Caco-2 (cell line): ENCODE measurements at regions not wholly inside any gene's neighbourhood (a gene's known extent, or its start where the extent isn't known, plus 50 kb on each side); places are given as distances from the start of the nearest gene placed in this dataset.

Source experiments
- BruUV-seq: library from RNA; stranded (reverse); fragments of 400-500 nt; replicated peaks from 2 replicates; lab custom pipeline; 2021; lab: Mats Ljungman, UMichigan
- CTCF ChIA-PET: fragments of 300-600 bp; sonication (Branson Sonifier 250); formaldehyde crosslinking; loops from one replicate; lab custom pipeline; 2022; ENCODE audit warnings: antibody characterized with exemption; lab: Charles Lee
- POLR2A ChIA-PET: fragments of 300-600 bp; sonication (Branson Sonifier 250); formaldehyde crosslinking; loops from one replicate; lab custom pipeline; 2022; ENCODE audit warnings: antibody characterized with exemption; lab: Charles Lee
- DNase-seq, 2 experiments: peaks; one replicate each; pipeline versions ENCODE4 v3.0.0 to v3.0.0-alpha.2; 2020 to 2022
- H3K27me3 ChIP-seq: replicated peaks from 2 replicates; pipeline ENCODE4 v1.6.0; 2011; ENCODE audit warnings: low read length; ENCODE audit not compliant: control insufficient read depth, insufficient read depth
- H3K36me3 ChIP-seq: 2 replicates; pipeline ENCODE4 v1.5.1; 2011; ENCODE audit warnings: low read length; ENCODE audit not compliant: control insufficient read depth, insufficient read depth
- H3K4me1 ChIP-seq: fragments of 250-450 bp; sonication (Bioruptor Pico); 2 replicates; pipeline ENCODE4 v1.5.1; 2020; ENCODE audit warnings: mild to moderate bottlenecking
- H3K4me3 ChIP-seq: 2 replicates; pipeline ENCODE4 v1.5.1; 2011; ENCODE audit warnings: low read depth, mild to moderate bottlenecking, control low read depth, low read length
- H3K9me3 ChIP-seq: fragments of 250-450 bp; sonication (Bioruptor Pico); 2 replicates; pipeline ENCODE4 v1.5.1; 2020; ENCODE audit warnings: mild to moderate bottlenecking, moderate library complexity
- H3K27ac Mint-ChIP-seq: one replicate; pipeline ENCODE4 v1.8.0; 2022; ENCODE audit warnings: mixed read lengths; ENCODE audit not compliant: unreplicated experiment
- H3K27me3 Mint-ChIP-seq: one replicate; pipeline ENCODE4 v1.8.0; 2022; ENCODE audit warnings: mixed read lengths; ENCODE audit not compliant: insufficient read depth, unreplicated experiment
- H3K36me3 Mint-ChIP-seq: one replicate; pipeline ENCODE4 v1.8.0; 2022; ENCODE audit warnings: mild to moderate bottlenecking, mixed read lengths; ENCODE audit not compliant: insufficient read depth, unreplicated experiment
- H3K4me1 Mint-ChIP-seq: one replicate; pipeline ENCODE4 v1.8.0; 2022; ENCODE audit warnings: low read depth, mixed read lengths; ENCODE audit not compliant: unreplicated experiment
- H3K4me3 Mint-ChIP-seq: one replicate; pipeline ENCODE4 v1.8.0; 2022; ENCODE audit warnings: mild to moderate bottlenecking, moderate library complexity, mixed read lengths; ENCODE audit not compliant: unreplicated experiment
- H3K9me3 Mint-ChIP-seq: one replicate; pipeline ENCODE4 v1.8.0; 2022; ENCODE audit warnings: mixed read lengths; ENCODE audit not compliant: unreplicated experiment
- CTCF ChIP-seq, 2 experiments: fragments of 200-600 bp in 1 of 2; IDR thresholded peaks; 1 replicate in 1 of 2; 2 replicates in 1 of 2; pipeline versions ENCODE4 v1.5.1 to v1.8.0; 2011 to 2022; ENCODE audit warnings: antibody characterized with exemption in 1 of 2, control low read depth in 1 of 2, inconsistent platforms in 1 of 2, low read depth in 1 of 2, low read length in 1 of 2, mild to moderate bottlenecking in 1 of 2, moderate library complexity in 1 of 2; ENCODE audit not compliant: insufficient read depth in 1 of 2, severe bottlenecking in 1 of 2, unreplicated experiment in 1 of 2
- intact Hi-C: fragments of 100-400 bp; cut with micrococcal nuclease; formaldehyde crosslinking; loops from one replicate; pipeline ENCODE4 v1.10.0; 2022; ENCODE audit not compliant: unreplicated experiment

GRCh38 chr12:131597333-131597732 lies 113.6 kb upstream of the SFSWAP start:
- no peak for TF ChIP-seq CTCF (IDR thresholded peaks at IDR 0.05; ENCODE audit: insufficient read depth in 1 of 2, low read depth in 1 of 2, low read length in 1 of 2, severe bottlenecking in 1 of 2, unreplicated experiment in 1 of 2)
- no peaks in the 10 kb centered on the region for H3K9me3 Mint-ChIP-seq
- no peak overlapping the region for H3K27ac Mint-ChIP-seq
- peaks cover 12% of the 10 kb centered on the region for H3K27me3 Mint-ChIP-seq
- intact Hi-C loops = no loop called here
- no peaks in the 10 kb centered on the region for H3K27me3 ChIP-seq
- no peaks in the 10 kb centered on the region for H3K4me1 Mint-ChIP-seq
- no peaks in the 10 kb centered on the region for H3K36me3 ChIP-seq
- H3K36me3 Mint-ChIP-seq = no peaks in the 10 kb centered on the region
- H3K4me1 ChIP-seq = no peaks in the 10 kb centered on the region
- ChIA-PET POLR2A (no interaction called here), CTCF (no interaction called here)
- no peak for DNase-seq
- no peak overlapping the region for H3K4me3 ChIP-seq
- no peaks in the 10 kb centered on the region for H3K9me3 ChIP-seq
- no peak overlapping the region for H3K4me3 Mint-ChIP-seq
- BruUV-seq = no TSS peak

- ChIA-PET CTCF (no interaction called here), POLR2A (no interaction called here)
- H3K36me3 Mint-ChIP-seq = no peaks in the 10 kb centered on the region
- H3K4me3 Mint-ChIP-seq = no peak overlapping the region
- Histone ChIP-seq H3K9me3 (no peaks in the 10 kb centered on the region), H3K4me3 (no peak overlapping the region), H3K36me3 (no peaks in the 10 kb centered on the region), H3K4me1 (no peaks in the 10 kb centered on the region), H3K27me3 (no peaks in the 10 kb centered on the region)
- DNase-seq = no peak
- H3K27ac Mint-ChIP-seq = no peak overlapping the region
- no peaks in the 10 kb centered on the region for H3K4me1 Mint-ChIP-seq
- intact Hi-C loops = no loop called here
- peaks cover 17% of the 10 kb centered on the region for H3K27me3 Mint-ChIP-seq
- no TSS peak for BruUV-seq
- H3K9me3 Mint-ChIP-seq = no peaks in the 10 kb centered on the region
- TF ChIP-seq CTCF (IDR thresholded peaks at IDR 0.05; ENCODE audit: insufficient read depth in 1 of 2, low read depth in 1 of 2, low read length in 1 of 2, severe bottlenecking in 1 of 2, unreplicated experiment in 1 of 2) = no peak
Measured at GRCh38 chr12:131598717-131599116, 112.2 kb upstream of the SFSWAP start.

GRCh38 chr12:131599190-131600159 lies 111.4 kb upstream of the SFSWAP start:
- CTCF ChIA-PET = no interaction called here
- intact Hi-C loops = no loop called here
- Histone ChIP-seq H3K36me3 (no peaks in the 10 kb centered on the region), H3K4me1 (no peaks in the 10 kb centered on the region), H3K27me3 (no peaks in the 10 kb centered on the region), H3K4me3 (no peak overlapping the region), H3K9me3 (no peaks in the 10 kb centered on the region)
- no peak overlapping the region for H3K4me3 Mint-ChIP-seq
- H3K9me3 Mint-ChIP-seq = no peaks in the 10 kb centered on the region
- no peak overlapping the region for H3K27ac Mint-ChIP-seq
- no TSS peak for BruUV-seq
- no peaks in the 10 kb centered on the region for H3K4me1 Mint-ChIP-seq
- POLR2A ChIA-PET = no interaction called here
- no peak for TF ChIP-seq CTCF (IDR thresholded peaks at IDR 0.05; ENCODE audit: insufficient read depth in 1 of 2, low read depth in 1 of 2, low read length in 1 of 2, severe bottlenecking in 1 of 2, unreplicated experiment in 1 of 2)
- H3K27me3 Mint-ChIP-seq = peaks cover 17% of the 10 kb centered on the region
- no peaks in the 10 kb centered on the region for H3K36me3 Mint-ChIP-seq
- no peak for DNase-seq
